Thoracic aorta (tissue), 2 donors: ENCODE measurements at regions not wholly inside any gene's neighbourhood (a gene's known extent, or its start where the extent isn't known, plus 50 kb on each side); places are given as distances from the start of the nearest gene placed in this dataset.

Source experiments
- ATAC-seq: fragments of 150-250 bp; one replicate; pipeline ENCODE4 v1.8.0; 2017; ENCODE audit warnings: low read depth; ENCODE audit not compliant: insufficient number of reproducible peaks, low FRiP score
- DNase-seq: peaks from one replicate; pipeline ENCODE4 v3.0.0-alpha.2; 2020; ENCODE audit warnings: low spot score
- H3K27ac ChIP-seq, 2 donors: fragments of 200-600 bp; sonication (generic); 1 replicate in 1 of 2; 2 replicates in 1 of 2; pipeline ENCODE4 v1.5.1; 2016; ENCODE audit warnings: mild to moderate bottlenecking in 2 of 2, moderate library complexity in 2 of 2
- H3K27me3 ChIP-seq: fragments of 200-600 bp; sonication (generic); replicated peaks from 2 replicates; pipeline ENCODE4 v1.6.0; 2016; ENCODE audit warnings: mild to moderate bottlenecking; ENCODE audit not compliant: insufficient read depth
- H3K36me3 ChIP-seq: fragments of 200-600 bp; sonication (generic); one replicate; pipeline ENCODE4 v1.5.1; 2016
- H3K4me1 ChIP-seq, 2 donors: fragments of 200-600 bp; sonication (generic); 1 replicate in 1 of 2; 2 replicates in 1 of 2; pipeline versions ENCODE4 v1.5.1 to v1.6.0; 2016; ENCODE audit warnings: low read depth in 2 of 2, mild to moderate bottlenecking in 1 of 2; ENCODE audit not compliant: control insufficient read depth in 1 of 2
- H3K4me3 ChIP-seq: fragments of 200-600 bp; sonication (generic); 2 replicates; pipeline ENCODE4 v1.5.1; 2016; ENCODE audit warnings: mild to moderate bottlenecking
- H3K9me3 ChIP-seq: fragments of 200-600 bp; sonication (generic); 2 replicates; pipeline ENCODE4 v1.5.1; 2016
- CTCF ChIP-seq: fragments of 200-600 bp; sonication (generic); IDR thresholded peaks from one replicate; pipeline ENCODE4 v1.5.1; 2019; ENCODE audit warnings: antibody characterized with exemption

DNA sequence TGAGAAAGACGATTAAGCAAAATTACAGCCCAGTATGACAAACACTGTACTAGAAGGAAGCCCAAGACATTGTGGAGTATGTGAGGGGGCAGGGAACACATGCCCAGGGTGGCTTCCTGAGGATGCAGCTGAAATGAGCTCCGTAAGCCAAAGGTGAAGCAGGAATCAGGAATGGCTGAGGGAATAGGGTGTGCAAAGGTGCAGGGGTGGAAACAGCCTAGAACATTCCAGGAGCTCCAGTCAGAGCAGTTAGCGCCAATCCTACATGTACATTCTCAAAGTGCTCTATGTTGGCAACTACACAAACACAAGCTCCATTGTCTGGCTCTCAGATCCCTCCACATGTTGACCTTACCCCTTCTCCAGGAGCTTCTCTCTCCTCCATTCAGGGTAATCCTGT is 257.9 kb downstream of the MAN2A1 start:
- Histone ChIP-seq H3K9me3 (no peaks in the 10 kb centered on the region), H3K27me3 (no peaks in the 10 kb centered on the region), H3K36me3 (no peaks in the 10 kb centered on the region), H3K4me3 (no peak overlapping the region), H3K4me1 (no peaks in the 10 kb centered on the region), H3K27ac (no peak overlapping the region)
- ATAC-seq (no peak), DNase-seq (no peak)
- TF ChIP-seq CTCF, result no peak

GRCh38 chr5:109950634-109951033 is 260.9 kb downstream of the MAN2A1 start:
- no peak overlapping the region for H3K27ac ChIP-seq
- ATAC-seq (no peak), DNase-seq (no peak)
- H3K9me3 ChIP-seq, result no peaks in the 10 kb centered on the region
- no peak for TF ChIP-seq CTCF
- H3K4me3 ChIP-seq, result no peak overlapping the region
- no peaks in the 10 kb centered on the region for H3K4me1 ChIP-seq
- H3K36me3 ChIP-seq, result no peaks in the 10 kb centered on the region
- H3K27me3 ChIP-seq, result no peaks in the 10 kb centered on the region

GRCh38 chr5:109951348-109951747 is 261.6 kb downstream of the MAN2A1 start:
- no peak overlapping the region for H3K4me3 ChIP-seq

DNA sequence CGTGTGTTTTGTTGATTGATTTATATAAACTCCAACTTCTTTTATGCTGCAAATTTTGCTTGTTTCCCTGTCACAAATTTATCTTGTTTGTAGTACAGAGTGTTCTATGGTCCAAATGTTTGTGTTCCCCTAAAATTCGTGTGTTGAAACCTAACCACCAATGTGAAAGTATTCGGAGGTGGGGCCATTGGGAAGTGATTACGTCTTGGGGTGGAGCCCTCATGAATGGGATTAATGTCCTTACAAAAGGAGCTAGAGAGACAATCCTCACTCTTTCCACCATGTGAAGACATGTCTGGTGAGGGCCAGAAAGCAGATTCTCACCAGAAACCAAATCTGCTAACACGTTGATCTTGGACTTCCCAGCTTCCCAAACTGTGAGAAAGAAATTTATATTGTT is 262.0 kb downstream of the MAN2A1 start:
- Histone ChIP-seq H3K36me3 (no peaks in the 10 kb centered on the region), H3K27ac (no peak overlapping the region), H3K4me3 (no peak overlapping the region), H3K27me3 (no peaks in the 10 kb centered on the region), H3K9me3 (no peaks in the 10 kb centered on the region), H3K4me1 (no peaks in the 10 kb centered on the region)
- ATAC-seq (no peak), DNase-seq (no peak)
- TF ChIP-seq CTCF, result no peak

More at GRCh38 chr5:109951348-109951747, 261.6 kb downstream of the MAN2A1 start:
- ATAC-seq (no peak), DNase-seq (no peak)
- H3K4me1 ChIP-seq, result no peaks in the 10 kb centered on the region
- no peak overlapping the region for H3K27ac ChIP-seq
- no peaks in the 10 kb centered on the region for H3K36me3 ChIP-seq
- no peak for TF ChIP-seq CTCF
- H3K27me3 ChIP-seq, result no peaks in the 10 kb centered on the region
- no peaks in the 10 kb centered on the region for H3K9me3 ChIP-seq

DNA sequence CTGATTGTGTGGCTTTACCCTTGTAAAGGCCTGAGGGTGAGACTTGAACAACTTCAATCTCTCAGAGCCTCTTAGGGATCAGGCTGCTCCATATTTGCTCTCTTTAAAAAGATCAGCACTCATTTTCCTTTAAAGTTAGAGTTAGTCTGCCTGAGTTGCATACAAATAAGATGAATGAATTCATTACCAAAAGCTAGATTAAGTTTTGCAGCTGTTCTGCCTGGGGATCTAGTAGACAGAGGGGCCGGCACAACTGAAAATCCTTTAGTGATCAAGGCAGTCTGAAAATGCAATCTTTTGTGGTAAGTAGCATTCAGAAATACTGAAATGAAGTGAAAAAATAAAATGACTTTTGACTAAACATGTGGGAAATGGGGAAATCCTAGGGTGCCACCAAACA is 264.0 kb downstream of the MAN2A1 start:
- Histone ChIP-seq H3K36me3 (no peaks in the 10 kb centered on the region), H3K27ac (no peak overlapping the region), H3K9me3 (no peaks in the 10 kb centered on the region), H3K4me3 (no peak overlapping the region), H3K27me3 (no peaks in the 10 kb centered on the region), H3K4me1 (no peaks in the 10 kb centered on the region)
- no peak for TF ChIP-seq CTCF
- ATAC-seq (no peak), DNase-seq (no peak)
